ENCODE measurements at regions not wholly inside any gene's neighbourhood (a gene's known extent, or its start where the extent isn't known, plus 50 kb on each side); places are given as distances from the start of the nearest gene placed in this dataset.
A peak's percentile ranks its signal among the peaks of the same experiment; 100 is the strongest.
"Not testable (repeated sequence)": the region's sequence is repeated elsewhere in the genome, so short reads cannot be mapped to it uniquely, and the experiment has no call there.

GRCh38 chr5:124206540-124206939, 539.9 kb downstream of the ZNF608 start:
- DNase-seq, result peak; percentile 51

- peak; percentile 4 for DNase-seq
Measured at GRCh38 chr5:124203303-124203702, 543.1 kb downstream of the ZNF608 start.

GRCh38 chr5:124200381-124200780, 546.1 kb downstream of the ZNF608 start:
- DNase-seq, result no peak

- no peak for DNase-seq
Measured at GRCh38 chr5:124199893-124200292, 546.5 kb downstream of the ZNF608 start.

- DNase-seq, result no peak
Measured at GRCh38 chr5:124195411-124195810, 551.0 kb downstream of the ZNF608 start.

- no peak for DNase-seq
Measured at GRCh38 chr5:124194282-124194681, 552.2 kb downstream of the ZNF608 start.

- no peak for DNase-seq
Measured at GRCh38 chr5:124193371-124193789, 553.1 kb downstream of the ZNF608 start.

GRCh38 chr5:124192716-124193115, 553.7 kb downstream of the ZNF608 start:
- DNase-seq, result no peak

GRCh38 chr5:124185716-124186115, 560.7 kb downstream of the ZNF608 start:
- DNase-seq, result no peak

GRCh38 chr5:124182133-124182532, 564.3 kb downstream of the ZNF608 start:
- DNase-seq, result no peak

GRCh38 chr5:124180875-124181461, 565.5 kb downstream of the ZNF608 start:
- DNase-seq, result no peak

GRCh38 chr5:124180299-124180874, 566.1 kb downstream of the ZNF608 start:
- no peak for DNase-seq

GRCh38 chr5:124179819-124180218, 566.6 kb downstream of the ZNF608 start:
- no peak for DNase-seq

- no peak for DNase-seq
Measured at GRCh38 chr5:124178050-124178449, 568.4 kb downstream of the ZNF608 start.

GRCh38 chr5:124176692-124177091, 569.7 kb downstream of the ZNF608 start:
- DNase-seq, result peak; percentile 31

- no peak for DNase-seq
Measured at GRCh38 chr5:124173386-124173785, 573.1 kb downstream of the ZNF608 start.

- peak; percentile 43 for DNase-seq
Measured at GRCh38 chr5:124172389-124173003, 573.9 kb downstream of the ZNF608 start.

- not testable (repeated sequence) for DNase-seq
Measured at GRCh38 chr5:124168093-124168492, 578.3 kb downstream of the ZNF608 start.

GRCh38 chr5:124162767-124163532, 583.5 kb downstream of the ZNF608 start:
- DNase-seq, result peak; percentile 93

GRCh38 chr5:124161266-124161665, 585.2 kb downstream of the ZNF608 start:
- DNase-seq, result peak; percentile 40

- DNase-seq, result no peak
Measured at GRCh38 chr5:124160265-124160664, 586.2 kb downstream of the ZNF608 start.

- DNase-seq, result peak; percentile 54
Measured at GRCh38 chr5:124157320-124157719, 589.1 kb downstream of the ZNF608 start.

- peak; percentile 40 for DNase-seq
Measured at GRCh38 chr5:124156415-124156996, 589.9 kb downstream of the ZNF608 start.
